Calu3 (cell line): ENCODE measurements at regions not wholly inside any gene's neighbourhood (a gene's known extent, or its start where the extent isn't known, plus 50 kb on each side); places are given as distances from the start of the nearest gene placed in this dataset.

Experiments
- BruUV-seq: library from RNA; stranded (reverse); fragments of 400-500 nt; replicated peaks from 2 replicates; lab custom pipeline; 2021; lab: Mats Ljungman, UMichigan
- CTCF ChIA-PET: fragments of 300-600 bp; sonication (Branson Sonifier 250); formaldehyde crosslinking; loops from one replicate; lab custom pipeline; 2022; ENCODE audit warnings: antibody characterized with exemption; lab: Charles Lee
- DNase-seq: peaks from one replicate; pipeline ENCODE4 v3.0.0; 2022
- H3K27ac Mint-ChIP-seq: one replicate; pipeline ENCODE4 v1.8.0; 2022; ENCODE audit warnings: mixed read lengths; ENCODE audit not compliant: unreplicated experiment
- H3K27me3 Mint-ChIP-seq: one replicate; pipeline ENCODE4 v1.8.0; 2022; ENCODE audit warnings: mixed read lengths; ENCODE audit not compliant: unreplicated experiment
- H3K36me3 Mint-ChIP-seq: one replicate; pipeline ENCODE4 v1.8.0; 2022; ENCODE audit warnings: mild to moderate bottlenecking, moderate library complexity, mixed read lengths; ENCODE audit not compliant: insufficient read depth, unreplicated experiment
- H3K4me1 Mint-ChIP-seq: one replicate; pipeline ENCODE4 v1.8.0; 2022; ENCODE audit warnings: mild to moderate bottlenecking, low read depth, mixed read lengths; ENCODE audit not compliant: unreplicated experiment
- H3K4me3 Mint-ChIP-seq: one replicate; pipeline ENCODE4 v1.8.0; 2022; ENCODE audit warnings: mild to moderate bottlenecking, low read depth, moderate library complexity, mixed read lengths; ENCODE audit not compliant: unreplicated experiment
- H3K9me3 Mint-ChIP-seq: one replicate; pipeline ENCODE4 v1.8.0; 2022; ENCODE audit warnings: low read depth, mixed read lengths; ENCODE audit not compliant: unreplicated experiment
- CTCF ChIP-seq: fragments of 200-600 bp; IDR thresholded peaks from one replicate; pipeline ENCODE4 v1.8.0; 2022; ENCODE audit warnings: antibody characterized with exemption; ENCODE audit not compliant: unreplicated experiment
- intact Hi-C: fragments of 100-400 bp; cut with micrococcal nuclease; formaldehyde crosslinking; loops from one replicate; pipeline ENCODE4 v1.10.0; 2022; ENCODE audit not compliant: unreplicated experiment

- Mint-ChIP-seq H3K27ac (no peak overlapping the region), H3K9me3 (no peaks in the 10 kb centered on the region), H3K4me1 (no peaks in the 10 kb centered on the region), H3K36me3 (no peaks in the 10 kb centered on the region), H3K4me3 (no peak overlapping the region), H3K27me3 (no peaks in the 10 kb centered on the region)
- CTCF ChIA-PET, result no interaction called here
- intact Hi-C loops, result no loop called here
- BruUV-seq, result no TSS peak
- no peak for DNase-seq
- TF ChIP-seq CTCF, result no peak
Measured at GRCh38 chr5:40334242-40334635, 345.5 kb upstream of the PTGER4 start.

GRCh38 chr5:40333459-40334241 lies 346.1 kb upstream of the PTGER4 start:
- no peaks in the 10 kb centered on the region for H3K36me3 Mint-ChIP-seq
- no peak for DNase-seq
- H3K4me1 Mint-ChIP-seq, result no peaks in the 10 kb centered on the region
- CTCF ChIA-PET, result no interaction called here
- BruUV-seq, result no TSS peak
- H3K27me3 Mint-ChIP-seq, result no peaks in the 10 kb centered on the region
- no peak overlapping the region for H3K4me3 Mint-ChIP-seq
- H3K27ac Mint-ChIP-seq, result peak overlapping the region; percentile 52
- H3K9me3 Mint-ChIP-seq, result no peaks in the 10 kb centered on the region
- TF ChIP-seq CTCF, result no peak
- intact Hi-C loops, result no loop called here

GRCh38 chr5:40332970-40333369 lies 346.7 kb upstream of the PTGER4 start:
- H3K27me3 Mint-ChIP-seq, result no peaks in the 10 kb centered on the region
- CTCF ChIA-PET, result no interaction called here
- H3K27ac Mint-ChIP-seq, result peak overlapping the region; percentile 52
- intact Hi-C loops, result no loop called here
- H3K4me3 Mint-ChIP-seq, result no peak overlapping the region
- no peak for TF ChIP-seq CTCF
- H3K9me3 Mint-ChIP-seq, result no peaks in the 10 kb centered on the region
- no peaks in the 10 kb centered on the region for H3K4me1 Mint-ChIP-seq
- BruUV-seq, result no TSS peak
- no peaks in the 10 kb centered on the region for H3K36me3 Mint-ChIP-seq
- DNase-seq, result no peak

- TF ChIP-seq CTCF, result no peak
- Mint-ChIP-seq H3K27me3 (no peaks in the 10 kb centered on the region), H3K4me1 (no peaks in the 10 kb centered on the region), H3K36me3 (no peaks in the 10 kb centered on the region), H3K9me3 (no peaks in the 10 kb centered on the region), H3K27ac (no peak overlapping the region), H3K4me3 (no peak overlapping the region)
- CTCF ChIA-PET, result no interaction called here
- intact Hi-C loops, result no loop called here
- DNase-seq, result no peak
- BruUV-seq, result no TSS peak
Measured at GRCh38 chr5:40331616-40332015, 348.1 kb upstream of the PTGER4 start.
